ENCODE measurements at regions not wholly inside any gene's neighbourhood (a gene's known extent, or its start where the extent isn't known, plus 50 kb on each side); places are given as distances from the start of the nearest gene placed in this dataset.

GRCh38 chr2:175442441-175442840 is 260.9 kb upstream of the ATP5MC3 start:
- DNase-seq (ENCODE audit: low read depth, low spot score) = no peak
- TF ChIP-seq CTCF (IDR thresholded peaks at IDR 0.05; ENCODE audit: insufficient read depth, low read length, missing control alignments) = no peak
- ChIA-PET CTCF (no interaction called here), POLR2A (no interaction called here)
- H3K4me3 ChIP-seq (ENCODE audit: low read depth, low read length) = no peak overlapping the region

GRCh38 chr2:175441181-175441761 is 259.8 kb upstream of the ATP5MC3 start:
- TF ChIP-seq CTCF (IDR thresholded peaks at IDR 0.05; ENCODE audit: insufficient read depth, low read length, missing control alignments) = no peak
- H3K4me3 ChIP-seq (ENCODE audit: low read depth, low read length) = no peak overlapping the region
- ChIA-PET POLR2A (no interaction called here), CTCF (no interaction called here)
- DNase-seq (ENCODE audit: low read depth, low spot score) = no peak

GRCh38 chr2:175439416-175439815 is 257.9 kb upstream of the ATP5MC3 start:
- ChIA-PET POLR2A (no interaction called here), CTCF (no interaction called here)
- no peak overlapping the region for H3K4me3 ChIP-seq (ENCODE audit: low read depth, low read length)
- no peak for DNase-seq (ENCODE audit: low read depth, low spot score)
- no peak for TF ChIP-seq CTCF (IDR thresholded peaks at IDR 0.05; ENCODE audit: insufficient read depth, low read length, missing control alignments)

- CTCF ChIA-PET = no interaction called here
These were observed 255.7 kb upstream of the ATP5MC3 start for GRCh38 chr2:175437167-175437566.

GRCh38 chr2:175436076-175436475 is 254.6 kb upstream of the ATP5MC3 start:
- no peak overlapping the region for H3K4me3 ChIP-seq (ENCODE audit: low read depth, low read length)
- POLR2A ChIA-PET = no interaction called here
- DNase-seq (ENCODE audit: low read depth, low spot score) = no peak
- CTCF ChIA-PET = no interaction called here
- no peak for TF ChIP-seq CTCF (IDR thresholded peaks at IDR 0.05; ENCODE audit: insufficient read depth, low read length, missing control alignments)

More at GRCh38 chr2:175437167-175437566, 255.7 kb upstream of the ATP5MC3 start:
- no peak for TF ChIP-seq CTCF (IDR thresholded peaks at IDR 0.05; ENCODE audit: insufficient read depth, low read length, missing control alignments)
- POLR2A ChIA-PET = no interaction called here
- no peak for DNase-seq (ENCODE audit: low read depth, low spot score)
- no peak overlapping the region for H3K4me3 ChIP-seq (ENCODE audit: low read depth, low read length)

- ChIA-PET CTCF (no interaction called here), POLR2A (no interaction called here)
- no peak for TF ChIP-seq CTCF (IDR thresholded peaks at IDR 0.05; ENCODE audit: insufficient read depth, low read length, missing control alignments)
- DNase-seq (ENCODE audit: low read depth, low spot score) = no peak
- no peak overlapping the region for H3K4me3 ChIP-seq (ENCODE audit: low read depth, low read length)
These were observed 253.5 kb upstream of the ATP5MC3 start for GRCh38 chr2:175435012-175435411.

All from AG04449 (cell line).